H9 (cell line): ENCODE measurements at regions not wholly inside any gene's neighbourhood (a gene's known extent, or its start where the extent isn't known, plus 50 kb on each side); places are given as distances from the start of the nearest gene placed in this dataset.

Experiments used
- DNase-seq: peaks from one replicate; pipeline ENCODE4 v3.0.0-alpha.2; 2017
- H2AFZ ChIP-seq: one replicate; pipeline ENCODE4 v1.6.1; 2013; ENCODE audit warnings: mild to moderate bottlenecking, low read length, control low read depth, moderate library complexity
- H2AK5ac ChIP-seq: 2 replicates; pipeline ENCODE4 v1.6.1; 2013; ENCODE audit warnings: low read length, control low read depth, mixed read lengths; ENCODE audit not compliant: insufficient read length
- H2BK120ac ChIP-seq: one replicate; pipeline ENCODE4 v1.6.1; 2013; ENCODE audit warnings: low read depth, mild to moderate bottlenecking, low read length, control low read depth, inconsistent platforms; ENCODE audit not compliant: poor library complexity, severe bottlenecking
- H2BK12ac ChIP-seq: 2 replicates; pipeline ENCODE4 v1.6.1; 2013; ENCODE audit warnings: low read length, control low read depth, mixed read lengths, low read depth; ENCODE audit not compliant: insufficient read length
- H2BK15ac ChIP-seq: 2 replicates; pipeline ENCODE4 v1.6.1; 2013; ENCODE audit warnings: low read depth, low read length, control low read depth
- H2BK20ac ChIP-seq: one replicate; pipeline ENCODE4 v1.6.1; 2013; ENCODE audit warnings: low read depth, mild to moderate bottlenecking, low read length, control low read depth, inconsistent platforms; ENCODE audit not compliant: poor library complexity, severe bottlenecking
- H2BK5ac ChIP-seq: 2 replicates; pipeline ENCODE4 v1.6.1; 2013; ENCODE audit warnings: low read length, control low read depth, mixed read lengths; ENCODE audit not compliant: insufficient read length
- H3K14ac ChIP-seq: 2 replicates; pipeline ENCODE4 v1.6.1; 2013; ENCODE audit warnings: low read length, control low read depth; ENCODE audit not compliant: insufficient read depth
- H3K18ac ChIP-seq: 2 replicates; pipeline ENCODE4 v1.6.1; 2013; ENCODE audit warnings: low read depth, mild to moderate bottlenecking, mixed read lengths, low read length, control low read depth; ENCODE audit not compliant: insufficient read length
- H3K23ac ChIP-seq: 2 replicates; pipeline ENCODE4 v1.6.1; 2013; ENCODE audit warnings: low read length, control low read depth, mixed read lengths, low read depth; ENCODE audit not compliant: insufficient read length
- H3K23me2 ChIP-seq: 2 replicates; pipeline ENCODE4 v1.6.1; 2013; ENCODE audit warnings: low read depth, mild to moderate bottlenecking, mixed read lengths, low read length, control low read depth; ENCODE audit not compliant: insufficient read length, poor library complexity, severe bottlenecking
- H3K27ac ChIP-seq: 2 replicates; pipeline ENCODE4 v1.5.1; 2013; ENCODE audit warnings: low read length, control low read depth, mixed read lengths, low read depth; ENCODE audit not compliant: insufficient read length
- H3K27me3 ChIP-seq: 2 replicates; pipeline ENCODE4 v1.6.1; 2013; ENCODE audit warnings: low read length, control low read depth, inconsistent platforms; ENCODE audit not compliant: insufficient read depth
- H3K4ac ChIP-seq: 2 replicates; pipeline ENCODE4 v1.6.1; 2013; ENCODE audit warnings: low read depth, mild to moderate bottlenecking, control low read depth, inconsistent platforms, low read length, moderate library complexity
- H3K4me1 ChIP-seq: 2 replicates; pipeline ENCODE4 v1.6.1; 2013; ENCODE audit warnings: low read length, control low read depth, inconsistent platforms; ENCODE audit not compliant: insufficient read depth
- H3K4me2 ChIP-seq: 2 replicates; pipeline ENCODE4 v1.6.1; 2013; ENCODE audit warnings: low read length, control low read depth, mixed read lengths; ENCODE audit not compliant: insufficient read length, insufficient read depth
- H3K56ac ChIP-seq: 2 replicates; pipeline ENCODE4 v1.6.1; 2013; ENCODE audit warnings: low read depth, mild to moderate bottlenecking, mixed read lengths, low read length, control low read depth; ENCODE audit not compliant: insufficient read length
- H3K79me1 ChIP-seq: 2 replicates; pipeline ENCODE4 v1.6.1; 2013; ENCODE audit warnings: low read depth, mild to moderate bottlenecking, moderate library complexity, low read length, control low read depth, inconsistent platforms; ENCODE audit not compliant: insufficient read depth, poor library complexity, severe bottlenecking
- H3K79me2 ChIP-seq: 2 replicates; pipeline ENCODE4 v1.6.1; 2013; ENCODE audit warnings: low read length, control low read depth, inconsistent platforms; ENCODE audit not compliant: insufficient read depth
- H3K9ac ChIP-seq: 2 replicates; pipeline ENCODE4 v1.6.1; 2013; ENCODE audit warnings: low read length, control low read depth, mixed read lengths; ENCODE audit not compliant: insufficient read length; ENCODE audit errors: extremely low read depth
- H3K9me3 ChIP-seq: one replicate; pipeline ENCODE4 v1.6.1; 2013; ENCODE audit warnings: low read depth, low read length, inconsistent platforms; ENCODE audit not compliant: control insufficient read depth
- H3T11ph ChIP-seq: one replicate; pipeline ENCODE4 v1.6.1; 2013; ENCODE audit warnings: mild to moderate bottlenecking, low read length, control low read depth, inconsistent platforms
- H4K20me1 ChIP-seq: one replicate; pipeline ENCODE4 v1.6.1; 2013; ENCODE audit not compliant: control insufficient read depth, insufficient read length, insufficient read depth
- H4K5ac ChIP-seq: 2 replicates; pipeline ENCODE4 v1.6.1; 2013; ENCODE audit warnings: low read depth, mild to moderate bottlenecking, mixed read lengths, low read length, control low read depth; ENCODE audit not compliant: insufficient read length
- H4K8ac ChIP-seq: replicated peaks from 2 replicates; pipeline ENCODE4 v1.6.1; 2013; ENCODE audit warnings: low read length, control low read depth, mixed read lengths, low read depth; ENCODE audit not compliant: insufficient read length
- H4K91ac ChIP-seq: 2 replicates; pipeline ENCODE4 v1.6.1; 2013; ENCODE audit warnings: low read depth, mild to moderate bottlenecking, moderate library complexity, mixed read lengths, low read length, control low read depth; ENCODE audit not compliant: insufficient read length
- H3K27ac Mint-ChIP-seq, 3 experiments: 2 replicates in 2 of 3; 3 replicates in 1 of 3; pipeline ENCODE4 v1.8.0; 2020 to 2021; ENCODE audit warnings: mixed read lengths in 3 of 3, mild to moderate bottlenecking in 1 of 3, moderate library complexity in 1 of 3
- H3K27me3 Mint-ChIP-seq: 2 replicates; pipeline ENCODE4 v1.8.0; 2021; ENCODE audit warnings: low read depth, mild to moderate bottlenecking, moderate library complexity, mixed read lengths
- H3K36me3 Mint-ChIP-seq, 3 experiments: 2 replicates in 2 of 3; 3 replicates in 1 of 3; pipeline ENCODE4 v1.8.0; 2020 to 2021; ENCODE audit warnings: low read depth in 3 of 3, mixed read lengths in 3 of 3; ENCODE audit not compliant: insufficient read depth in 1 of 3
- H3K4me1 Mint-ChIP-seq, 2 experiments: 2 replicates each; pipeline ENCODE4 v1.8.0; 2020; ENCODE audit warnings: mixed read lengths in 2 of 2
- H3K4me3 Mint-ChIP-seq, 2 experiments: 2 replicates in 1 of 2; 3 replicates in 1 of 2; pipeline ENCODE4 v1.8.0; 2020 to 2021; ENCODE audit warnings: mild to moderate bottlenecking in 2 of 2, mixed read lengths in 2 of 2, moderate library complexity in 1 of 2
- H3K9me3 Mint-ChIP-seq, 2 experiments: 2 replicates in 1 of 2; 3 replicates in 1 of 2; pipeline ENCODE4 v1.8.0; 2020; ENCODE audit warnings: mild to moderate bottlenecking in 2 of 2, mixed read lengths in 2 of 2, moderate library complexity in 1 of 2
- CTCF ChIP-seq: fragments of 200-600 bp; sonication (generic); conservative IDR thresholded peaks from 3 replicates; pipeline ENCODE4 v1.8.0; 2021; ENCODE audit warnings: antibody characterized with exemption, mild to moderate bottlenecking
- WGBS: extraction: QIAGEN DNeasy Blood & Tissue Kit; methylation state at CpG from one replicate; pipeline ENCODE4 v1.1.7; 2013; ENCODE audit warnings: missing lambda C conversion rate, low lambda C conversion rate, mixed read lengths; ENCODE audit not compliant: insufficient read length; ENCODE audit errors: extremely low coverage; 5-methylcytosine and 5-hydroxymethylcytosine counted together

GRCh38 chr5:141746395-141746794 is 64.4 kb upstream of the ARAP3 start:
- Histone ChIP-seq H2BK15ac (no peak overlapping the region), H3K27ac (no peak overlapping the region), H3K9me3 (no peaks in the 10 kb centered on the region), H2BK20ac (no peak overlapping the region), H2BK120ac (no peak overlapping the region), H3T11ph (no peak overlapping the region), H3K4ac (no peak overlapping the region), H3K23me2 (no peaks in the 10 kb centered on the region), H3K79me1 (no peaks in the 10 kb centered on the region), H3K9ac (no peak overlapping the region), H3K79me2 (no peaks in the 10 kb centered on the region), H3K18ac (no peak overlapping the region), H2BK5ac (no peak overlapping the region), H2AFZ (no peak overlapping the region), H3K23ac (no peak overlapping the region), H2AK5ac (no peak overlapping the region), H3K4me1 (no peaks in the 10 kb centered on the region), H3K56ac (no peak overlapping the region), H4K5ac (no peak overlapping the region), H4K20me1 (no peaks in the 10 kb centered on the region), H2BK12ac (no peak overlapping the region), H4K91ac (no peak overlapping the region), H3K27me3 (no peaks in the 10 kb centered on the region), H3K14ac (no peak overlapping the region), H3K4me2 (no peak overlapping the region), H4K8ac (no peak overlapping the region)
- no CpG with 5 or more reads among the region's 2 CpGs for WGBS
- H3K27ac Mint-ChIP-seq, result no peak overlapping the region
- H3K4me1 Mint-ChIP-seq, result peaks cover 13 to 32% of the 10 kb centered on the region in 2 experiments
- TF ChIP-seq CTCF, result no peak
- no peaks in the 10 kb centered on the region; a peak in 2 of 5 replicates for H3K9me3 Mint-ChIP-seq
- DNase-seq, result no peak
- H3K27me3 Mint-ChIP-seq, result peaks cover 30% of the 10 kb centered on the region
- H3K4me3 Mint-ChIP-seq, result no peak overlapping the region
- no peaks in the 10 kb centered on the region for H3K36me3 Mint-ChIP-seq
